Activated B cell treated with CpG ODN at 0.5 μM for 24 hours (primary cell): ENCODE measurements at regions not wholly inside any gene's neighbourhood (a gene's known extent, or its start where the extent isn't known, plus 50 kb on each side); places are given as distances from the start of the nearest gene placed in this dataset.

Source experiments
- ATAC-seq: fragments of 200-7000 bp; cut with Tn5 transposase; one replicate; pipeline ENCODE4 v1.10.0; 2021; ENCODE audit warnings: low read depth, mild to moderate bottlenecking, moderate library complexity
- CTCF ChIA-PET: fragments of 350-600 bp; sonication (Branson Sonifier 250); formaldehyde crosslinking; loops from one replicate; lab custom pipeline; 2021; ENCODE audit warnings: antibody characterized with exemption; lab: Charles Lee
- POLR2A ChIA-PET: fragments of 350-600 bp; sonication (Branson Sonifier 250); formaldehyde crosslinking; loops from one replicate; lab custom pipeline; 2021; ENCODE audit warnings: antibody characterized with exemption; lab: Charles Lee
- DNase-seq: peaks from one replicate; pipeline ENCODE4 v3.0.0; 2022
- H3K27ac Mint-ChIP-seq: one replicate; pipeline ENCODE4 v1.8.0; 2020; ENCODE audit warnings: mixed read lengths
- H3K27me3 Mint-ChIP-seq: one replicate; pipeline ENCODE4 v1.8.0; 2021; ENCODE audit warnings: mixed read lengths
- H3K36me3 Mint-ChIP-seq: one replicate; pipeline ENCODE4 v1.8.0; 2021; ENCODE audit warnings: low read depth, mixed read lengths
- H3K4me1 Mint-ChIP-seq: one replicate; pipeline ENCODE4 v1.8.0; 2021; ENCODE audit warnings: mixed read lengths
- H3K4me3 Mint-ChIP-seq: one replicate; pipeline ENCODE4 v1.8.0; 2020; ENCODE audit warnings: mild to moderate bottlenecking, mixed read lengths
- H3K9me3 Mint-ChIP-seq: one replicate; pipeline ENCODE4 v1.8.0; 2020; ENCODE audit warnings: mixed read lengths
- intact Hi-C: fragments of 100-400 bp; cut with micrococcal nuclease; formaldehyde crosslinking; loops from one replicate; pipeline ENCODE4 v1.15.1; 2024
- TF ChIP-seq, protein P1 (sequence below): fragments of 200-600 bp; IDR thresholded peaks from one replicate; pipeline ENCODE4 v1.8.0; 2022; ENCODE audit warnings: antibody characterized with exemption, mild to moderate bottlenecking

DNA sequence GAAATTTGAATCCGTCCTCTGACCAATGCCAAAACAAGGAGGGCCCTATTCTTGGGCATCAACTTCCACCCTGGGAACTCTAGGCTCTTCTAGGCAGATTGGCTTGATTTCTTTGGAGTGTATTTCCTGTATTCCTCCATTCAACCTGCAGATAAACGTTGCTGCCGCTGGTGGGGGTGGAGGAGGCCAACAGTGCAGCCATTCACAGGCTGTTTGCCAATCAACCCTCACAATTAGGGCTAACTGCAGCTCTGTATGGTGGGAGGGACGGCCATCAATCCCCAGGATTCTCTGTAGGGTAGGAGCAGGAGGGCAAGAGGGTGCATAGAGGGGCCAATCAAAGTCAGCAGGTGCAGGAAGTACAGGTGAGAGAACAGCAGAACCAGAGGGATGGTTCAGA lies 273.1 kb upstream of the PROX1 start:
- no peak overlapping the region for H3K27ac Mint-ChIP-seq
- intact Hi-C loops, result no loop called here
- ATAC-seq (no peak), DNase-seq (no peak)
- H3K4me1 Mint-ChIP-seq, result peaks cover 2% of the 10 kb centered on the region
- peaks cover 5% of the 10 kb centered on the region for H3K9me3 Mint-ChIP-seq
- TF ChIP-seq, protein P1, sequence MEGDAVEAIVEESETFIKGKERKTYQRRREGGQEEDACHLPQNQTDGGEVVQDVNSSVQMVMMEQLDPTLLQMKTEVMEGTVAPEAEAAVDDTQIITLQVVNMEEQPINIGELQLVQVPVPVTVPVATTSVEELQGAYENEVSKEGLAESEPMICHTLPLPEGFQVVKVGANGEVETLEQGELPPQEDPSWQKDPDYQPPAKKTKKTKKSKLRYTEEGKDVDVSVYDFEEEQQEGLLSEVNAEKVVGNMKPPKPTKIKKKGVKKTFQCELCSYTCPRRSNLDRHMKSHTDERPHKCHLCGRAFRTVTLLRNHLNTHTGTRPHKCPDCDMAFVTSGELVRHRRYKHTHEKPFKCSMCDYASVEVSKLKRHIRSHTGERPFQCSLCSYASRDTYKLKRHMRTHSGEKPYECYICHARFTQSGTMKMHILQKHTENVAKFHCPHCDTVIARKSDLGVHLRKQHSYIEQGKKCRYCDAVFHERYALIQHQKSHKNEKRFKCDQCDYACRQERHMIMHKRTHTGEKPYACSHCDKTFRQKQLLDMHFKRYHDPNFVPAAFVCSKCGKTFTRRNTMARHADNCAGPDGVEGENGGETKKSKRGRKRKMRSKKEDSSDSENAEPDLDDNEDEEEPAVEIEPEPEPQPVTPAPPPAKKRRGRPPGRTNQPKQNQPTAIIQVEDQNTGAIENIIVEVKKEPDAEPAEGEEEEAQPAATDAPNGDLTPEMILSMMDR, result no peak
- H3K36me3 Mint-ChIP-seq, result no peaks in the 10 kb centered on the region
- ChIA-PET CTCF (no interaction called here), POLR2A (no interaction called here)
- H3K4me3 Mint-ChIP-seq, result no peak overlapping the region
- peaks cover 6% of the 10 kb centered on the region for H3K27me3 Mint-ChIP-seq

GRCh38 chr1:213715182-213715581 lies 272.6 kb upstream of the PROX1 start:
- CTCF ChIA-PET, result no interaction called here
- POLR2A ChIA-PET, result no interaction called here

GRCh38 chr1:213719462-213719861 lies 268.3 kb upstream of the PROX1 start:
- ATAC-seq (no peak), DNase-seq (no peak)
- Mint-ChIP-seq H3K27me3 (peaks cover 6% of the 10 kb centered on the region), H3K4me3 (no peak overlapping the region), H3K36me3 (no peaks in the 10 kb centered on the region), H3K27ac (no peak overlapping the region), H3K9me3 (peaks cover 5% of the 10 kb centered on the region), H3K4me1 (peaks cover 2% of the 10 kb centered on the region)
- TF ChIP-seq, protein P1, result no peak
- POLR2A ChIA-PET, result no interaction called here
- intact Hi-C loops, result no loop called here
- CTCF ChIA-PET, result no interaction called here

More at GRCh38 chr1:213715182-213715581, 272.6 kb upstream of the PROX1 start:
- Mint-ChIP-seq H3K4me3 (no peak overlapping the region), H3K27me3 (peaks cover 6% of the 10 kb centered on the region), H3K27ac (no peak overlapping the region), H3K4me1 (peaks cover 2% of the 10 kb centered on the region), H3K9me3 (peaks cover 8% of the 10 kb centered on the region), H3K36me3 (no peaks in the 10 kb centered on the region)
- ATAC-seq (no peak), DNase-seq (no peak)
- TF ChIP-seq, protein P1, result no peak
- intact Hi-C loops, result no loop called here

- Mint-ChIP-seq H3K4me1 (peaks cover 2% of the 10 kb centered on the region), H3K27ac (no peak overlapping the region), H3K36me3 (no peaks in the 10 kb centered on the region), H3K9me3 (peaks cover 5% of the 10 kb centered on the region), H3K4me3 (no peak overlapping the region), H3K27me3 (peaks cover 2% of the 10 kb centered on the region)
- no peak for DNase-seq
- no peak for ATAC-seq
- intact Hi-C loops, result no loop called here
- CTCF ChIA-PET, result no interaction called here
- POLR2A ChIA-PET, result no interaction called here
- TF ChIP-seq, protein P1, result no peak
These were observed 267.7 kb upstream of the PROX1 start for GRCh38 chr1:213720032-213720431.

- no peak overlapping the region for H3K4me3 Mint-ChIP-seq
- ATAC-seq (no peak), DNase-seq (no peak)
- intact Hi-C loops, result no loop called here
- H3K36me3 Mint-ChIP-seq, result no peaks in the 10 kb centered on the region
- no peaks in the 10 kb centered on the region for H3K27me3 Mint-ChIP-seq
- no peak overlapping the region for H3K27ac Mint-ChIP-seq
- TF ChIP-seq, protein P1, result no peak
- ChIA-PET POLR2A (no interaction called here), CTCF (no interaction called here)
- peaks cover 2% of the 10 kb centered on the region for H3K4me1 Mint-ChIP-seq
- peaks cover 5% of the 10 kb centered on the region for H3K9me3 Mint-ChIP-seq
These were observed 264.6 kb upstream of the PROX1 start for GRCh38 chr1:213723187-213723586.
